GM19025 (cell line): ENCODE measurements at regions not wholly inside any gene's neighbourhood (a gene's known extent, or its start where the extent isn't known, plus 50 kb on each side); places are given as distances from the start of the nearest gene placed in this dataset.
"Not testable (repeated sequence)": the region's sequence is repeated elsewhere in the genome, so short reads cannot be mapped to it uniquely, and the experiment has no call there.

ENCODE experiments used
- ATAC-seq: cut with Tn5 transposase; IDR thresholded peaks from one replicate; pipeline ENCODE4 v1.9.1; 2021; ENCODE audit warnings: mild to moderate bottlenecking, low read depth, moderate library complexity; ENCODE audit not compliant: unreplicated experiment

GRCh38 chr9:62931484-62931883, 1741.6 kb downstream of the SPATA31A7 start:
- ATAC-seq, result not testable (repeated sequence)

GRCh38 chr9:62952840-62953239, 1763.0 kb downstream of the SPATA31A7 start:
- ATAC-seq, result not testable (repeated sequence)
